HG03520 (cell line): ENCODE measurements at regions not wholly inside any gene's neighbourhood (a gene's known extent, or its start where the extent isn't known, plus 50 kb on each side); places are given as distances from the start of the nearest gene placed in this dataset.
"Not testable (repeated sequence)": the region's sequence is repeated elsewhere in the genome, so short reads cannot be mapped to it uniquely, and the experiment has no call there.

Experiments
- ATAC-seq: cut with Tn5 transposase; IDR thresholded peaks from one replicate; pipeline ENCODE4 v1.9.1; 2021; ENCODE audit warnings: mild to moderate bottlenecking, moderate library complexity; ENCODE audit not compliant: unreplicated experiment

DNA sequence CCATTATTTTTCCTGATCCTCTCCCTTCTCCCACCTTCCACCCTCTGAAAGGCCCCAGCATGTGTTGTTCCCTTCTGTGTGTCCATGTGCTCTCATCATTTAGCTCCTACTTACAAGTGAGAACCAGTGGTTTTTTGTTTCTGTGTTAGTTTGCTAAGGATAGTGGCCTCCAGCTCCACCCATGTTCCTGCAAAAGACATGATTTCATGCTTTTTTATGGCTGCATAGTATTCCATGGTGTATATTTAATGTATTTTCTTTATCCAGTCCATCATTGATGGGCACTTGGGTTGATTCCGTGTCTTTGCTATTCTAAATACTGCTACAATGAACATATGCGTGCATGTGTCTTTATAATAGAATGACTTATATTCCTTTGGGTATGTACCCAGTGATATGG, 89.4 kb upstream of the C1orf174 start:
- no peak for ATAC-seq

DNA sequence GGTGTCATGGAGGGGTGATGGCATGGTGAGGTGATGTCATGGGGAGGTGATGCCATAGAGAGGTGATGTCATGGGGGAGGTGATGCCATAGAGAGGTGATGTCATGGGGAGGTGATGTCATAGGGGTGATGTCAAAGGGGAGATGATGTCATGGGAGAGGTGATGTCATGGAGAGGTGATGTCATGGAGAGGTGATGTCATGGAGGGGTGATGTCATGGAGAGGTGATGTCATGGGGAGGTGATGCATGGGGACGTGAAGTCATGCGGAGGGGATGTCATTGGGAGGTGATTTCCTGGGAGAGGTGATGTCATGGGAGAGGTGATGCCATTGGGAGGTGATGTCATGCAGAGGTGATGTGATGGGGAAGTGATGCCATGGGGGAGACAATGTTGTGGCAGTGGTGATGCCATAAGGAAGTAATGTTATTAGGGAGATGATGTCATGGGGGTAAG, 92.1 kb upstream of the C1orf174 start:
- no peak for ATAC-seq

DNA sequence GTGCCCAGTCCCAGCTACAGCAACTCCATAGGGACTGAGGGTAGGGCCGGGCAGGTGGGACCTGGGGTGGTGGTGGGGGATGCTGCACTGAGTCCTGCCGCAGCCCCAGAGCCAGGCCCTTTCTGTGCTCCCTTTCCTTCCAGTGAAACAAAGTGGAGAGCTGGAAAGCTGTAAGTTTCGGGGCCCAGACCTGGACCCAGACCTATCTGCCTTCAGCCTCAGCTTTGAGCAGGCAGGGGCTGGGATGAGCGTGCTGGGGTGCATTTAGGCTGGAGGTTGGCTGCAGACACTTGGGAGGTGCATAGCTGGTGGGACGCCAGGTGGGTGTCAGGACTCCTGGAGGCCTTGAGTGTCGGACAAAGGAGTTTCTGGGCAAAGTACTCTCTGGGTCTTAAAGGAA, 92.7 kb upstream of the C1orf174 start:
- no peak for ATAC-seq

DNA sequence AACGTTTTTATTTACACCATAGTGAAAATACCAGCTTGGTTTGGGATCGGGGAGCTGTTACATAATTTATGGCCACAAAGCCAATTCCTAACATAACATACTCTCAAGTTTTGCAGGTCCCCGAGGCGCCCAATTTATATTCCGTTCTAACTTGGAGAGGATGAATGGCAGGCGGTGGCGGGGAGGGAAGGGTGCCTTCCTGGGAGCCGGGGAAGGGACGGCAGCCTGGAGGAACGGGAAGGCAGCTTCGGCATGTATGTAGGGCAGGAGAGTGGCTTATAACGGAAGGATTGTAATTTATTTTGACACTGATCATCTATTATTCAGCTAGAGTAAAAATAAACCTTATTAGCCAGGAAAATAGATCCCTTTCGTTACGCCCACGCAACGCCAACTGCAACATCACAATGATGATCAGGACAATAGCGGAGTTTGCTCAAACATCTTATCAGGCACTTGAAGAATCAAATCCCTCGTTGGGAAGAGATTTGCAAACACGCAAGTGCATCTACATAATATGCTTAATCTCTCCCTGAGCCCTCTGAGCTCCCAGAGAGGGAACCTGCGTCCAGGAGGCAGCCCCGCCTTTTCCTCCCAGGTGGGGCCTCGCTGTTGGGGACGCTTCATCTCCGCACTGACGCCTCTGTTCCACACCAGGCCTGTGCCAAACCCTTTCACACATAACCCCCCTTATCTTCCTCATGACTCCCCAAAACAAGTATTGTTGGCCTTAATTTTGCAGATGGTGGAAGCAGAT, 93.7 kb upstream of the C1orf174 start:
- ATAC-seq, result no peak

DNA sequence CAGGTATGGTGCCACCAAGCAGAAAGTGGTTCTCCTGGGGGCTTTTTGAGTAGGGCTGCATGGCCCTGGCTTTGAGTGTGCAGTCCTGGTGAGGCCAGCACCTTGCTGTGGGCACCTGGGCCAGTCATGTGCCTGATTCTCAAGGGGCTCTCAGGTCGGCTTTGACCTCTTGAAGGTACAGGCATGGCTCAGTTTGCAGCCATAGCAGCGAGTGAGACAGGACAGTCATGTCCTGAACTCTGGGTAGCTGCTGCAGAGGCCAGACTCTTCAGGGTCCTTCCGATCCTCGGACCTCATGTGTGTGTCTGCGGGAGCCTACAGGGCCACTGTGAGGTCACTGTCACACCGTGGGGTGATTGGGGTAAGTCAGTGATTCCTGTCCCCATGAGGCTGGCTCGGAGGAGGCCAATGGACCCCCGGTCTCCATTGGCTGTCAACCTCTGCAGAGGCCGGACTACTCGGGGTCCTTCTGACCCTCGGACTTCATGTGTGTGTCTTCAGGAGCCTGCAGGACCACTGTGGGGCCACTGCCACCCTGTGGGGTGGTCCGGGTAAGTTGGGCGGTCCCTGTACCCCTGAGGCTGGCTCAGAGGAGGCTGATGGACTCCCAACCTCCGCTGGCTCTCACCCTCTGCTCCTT, 95.2 kb upstream of the C1orf174 start:
- no peak for ATAC-seq

DNA sequence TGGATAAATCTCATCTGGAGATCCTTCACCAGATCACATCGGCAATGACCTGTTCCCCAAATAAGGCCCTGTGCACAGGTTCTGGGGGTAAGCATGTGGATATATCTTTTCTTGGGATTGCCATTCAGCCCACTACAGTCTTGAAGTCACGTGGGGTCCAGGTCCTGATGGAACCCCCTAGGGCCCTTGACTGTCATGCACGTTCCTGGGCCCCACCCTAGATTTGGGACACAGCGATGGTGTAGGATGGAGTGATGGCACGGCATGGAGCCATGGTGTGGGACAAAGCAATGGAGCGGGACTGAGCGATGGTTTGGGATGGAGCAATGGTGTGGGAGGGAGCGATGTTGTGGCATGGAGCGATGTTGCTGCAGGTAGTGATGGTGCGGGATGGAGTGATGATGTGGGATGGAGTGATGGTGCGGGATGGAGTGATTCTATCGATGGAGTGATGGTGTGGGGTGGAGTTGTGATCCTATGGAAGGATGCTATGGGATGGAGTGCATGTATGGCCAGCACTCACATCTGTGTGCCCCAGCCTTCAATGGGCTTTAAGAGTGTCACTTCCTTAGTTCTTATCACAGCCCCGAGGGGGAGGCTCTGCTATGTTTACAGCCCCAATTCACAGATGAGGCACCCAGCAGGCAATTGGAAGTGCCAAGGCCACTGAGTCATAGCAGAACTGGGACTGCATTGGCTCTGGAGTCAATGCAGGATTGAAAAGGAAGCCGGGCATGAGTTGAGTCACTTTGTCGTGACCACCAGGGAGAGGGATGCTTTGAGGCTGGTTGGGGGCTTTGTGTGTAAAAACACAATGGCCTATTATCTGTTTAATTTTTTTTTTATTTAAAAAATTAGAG, 97.0 kb upstream of the C1orf174 start:
- ATAC-seq, result no peak

DNA sequence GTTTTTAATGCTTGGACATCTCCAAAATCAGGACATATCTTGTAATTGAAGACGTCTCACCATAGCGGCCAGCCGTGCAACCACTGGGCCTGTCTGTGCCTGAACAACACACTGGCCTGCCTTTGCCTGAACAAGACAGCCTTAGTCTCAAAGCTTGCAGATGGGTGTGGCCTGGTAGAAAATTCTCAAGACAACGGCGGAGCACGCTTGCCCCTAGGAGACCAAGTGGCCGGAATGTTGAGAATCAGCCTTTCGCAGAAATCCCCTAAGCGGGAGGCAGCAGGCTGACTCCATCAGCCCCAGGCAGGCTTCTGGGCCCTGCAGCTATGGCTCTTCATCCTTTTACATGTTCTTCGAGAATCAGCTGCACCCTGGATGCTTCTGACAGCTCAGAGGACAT, 98.0 kb upstream of the C1orf174 start:
- no peak for ATAC-seq

DNA sequence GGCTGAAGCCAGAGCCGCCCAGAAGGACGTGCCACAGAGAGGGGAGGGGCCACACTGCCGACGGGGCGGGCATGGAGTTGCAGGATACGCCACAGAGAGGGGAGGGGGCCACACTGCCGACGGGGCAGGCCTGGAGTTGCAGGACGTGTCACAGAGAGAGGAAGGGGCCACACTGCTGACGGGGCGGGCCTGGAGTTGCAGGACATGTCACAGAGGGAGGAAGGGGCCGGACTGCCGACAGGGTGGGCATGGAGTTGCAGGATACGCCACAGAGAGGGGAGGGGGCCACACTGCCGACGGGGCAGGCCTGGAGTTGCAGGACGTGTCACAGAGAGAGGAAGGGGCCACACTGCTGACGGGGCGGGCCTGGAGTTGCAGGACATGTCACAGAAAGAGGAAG, 99.4 kb upstream of the C1orf174 start:
- ATAC-seq, result not testable (repeated sequence)

DNA sequence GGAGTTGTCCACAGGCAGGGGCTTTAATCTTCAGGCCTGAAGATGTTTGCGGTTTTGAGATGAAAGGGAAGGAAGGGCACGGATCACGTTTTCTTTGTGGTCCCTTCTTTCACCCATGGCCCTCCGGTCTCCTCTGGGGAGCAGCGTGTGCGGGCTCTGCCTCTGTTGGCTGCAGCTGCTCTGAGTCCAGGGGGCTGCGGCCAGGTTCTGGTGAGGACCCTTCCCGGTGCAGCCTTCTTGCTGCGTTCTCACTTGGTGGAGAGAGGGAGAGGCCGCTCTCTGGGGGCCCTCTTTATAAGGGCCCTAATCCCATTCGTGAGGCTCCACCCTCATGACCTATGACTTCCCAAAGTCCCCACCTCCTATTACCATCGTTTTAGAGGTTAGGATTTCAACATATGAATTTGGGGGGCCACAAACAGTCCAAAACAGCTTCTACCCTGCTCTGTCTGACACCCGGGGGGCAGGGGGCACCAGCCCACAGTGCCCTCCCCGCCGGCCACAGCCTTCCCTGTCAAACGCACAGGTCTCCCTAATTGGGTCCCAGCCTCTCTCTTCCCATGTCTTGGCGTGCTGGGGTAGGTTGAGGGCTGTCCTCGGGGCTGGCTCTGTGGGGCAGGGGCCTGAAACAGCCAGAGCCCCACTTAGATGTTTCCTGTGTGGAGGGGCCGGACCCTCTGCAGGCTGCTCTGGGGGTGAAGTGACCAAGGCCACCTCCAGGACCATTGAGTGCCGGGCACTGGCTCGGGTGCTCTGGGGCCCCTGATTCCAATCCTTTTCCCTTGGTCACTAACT, 100.1 kb upstream of the C1orf174 start:
- no peak for ATAC-seq

DNA sequence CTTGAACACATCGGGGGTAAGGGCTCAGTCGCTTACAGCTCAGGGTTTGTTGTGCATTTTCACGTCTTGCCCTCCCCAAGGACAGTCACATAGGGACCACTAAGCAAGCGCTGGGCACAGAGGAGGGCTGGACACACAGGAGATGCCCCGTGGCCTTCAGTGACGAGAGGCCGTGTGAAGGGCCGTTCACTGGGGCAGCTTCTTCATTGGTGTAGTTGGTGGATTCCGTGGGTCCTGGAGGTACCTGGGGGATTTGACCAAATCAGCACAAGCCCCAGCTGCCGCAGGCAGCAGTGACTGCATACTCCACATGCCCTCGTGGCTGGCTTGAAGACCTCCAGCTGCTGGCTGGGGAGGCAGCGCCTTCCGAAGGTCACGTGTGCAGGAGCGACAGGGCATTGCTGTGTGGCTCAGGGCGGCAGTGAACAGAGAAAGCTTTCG, 100.8 kb upstream of the C1orf174 start:
- no peak for ATAC-seq

DNA sequence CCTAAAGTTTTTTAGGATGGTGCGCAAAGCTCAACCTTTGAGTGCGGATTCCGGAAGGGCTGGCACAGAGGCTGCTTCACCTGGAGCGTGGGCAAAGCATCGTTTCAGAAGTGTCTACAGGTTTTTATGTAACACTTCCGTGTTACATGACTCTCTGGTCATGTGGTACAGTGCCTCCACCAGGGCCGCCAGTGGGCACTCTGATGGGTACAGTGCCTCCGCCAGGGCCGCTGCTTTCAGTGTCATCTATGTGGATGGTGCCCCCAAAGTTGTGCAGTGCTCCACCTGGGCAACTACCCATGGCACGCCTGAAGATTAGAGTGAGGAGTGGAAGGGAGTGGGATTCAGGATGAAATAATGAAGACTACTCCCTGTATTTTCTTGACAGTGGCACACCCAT, 101.4 kb upstream of the C1orf174 start:
- ATAC-seq, result no peak

DNA sequence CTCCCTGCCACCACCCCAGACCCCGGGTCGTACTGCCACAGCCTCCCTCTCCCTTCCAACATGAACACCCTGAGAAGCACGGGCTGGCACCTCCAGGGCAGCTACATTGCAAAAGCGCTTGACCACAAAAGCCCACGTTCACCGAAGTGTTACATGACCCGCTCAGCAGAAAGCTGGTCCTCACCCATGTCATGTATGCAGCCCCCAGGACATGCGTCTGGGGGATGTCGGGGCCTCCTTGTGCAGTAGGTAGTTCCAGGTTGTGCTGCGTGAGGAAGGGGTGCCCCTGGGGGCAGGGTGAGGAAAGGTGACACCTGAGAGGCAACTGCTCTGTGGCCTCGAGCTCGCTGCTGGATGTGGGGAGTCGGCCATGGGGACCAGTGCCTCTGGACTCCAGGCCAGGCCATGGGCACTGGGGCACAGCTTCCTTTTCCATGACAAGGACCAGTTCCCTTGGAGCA, 102.0 kb upstream of the C1orf174 start:
- no peak for ATAC-seq

DNA sequence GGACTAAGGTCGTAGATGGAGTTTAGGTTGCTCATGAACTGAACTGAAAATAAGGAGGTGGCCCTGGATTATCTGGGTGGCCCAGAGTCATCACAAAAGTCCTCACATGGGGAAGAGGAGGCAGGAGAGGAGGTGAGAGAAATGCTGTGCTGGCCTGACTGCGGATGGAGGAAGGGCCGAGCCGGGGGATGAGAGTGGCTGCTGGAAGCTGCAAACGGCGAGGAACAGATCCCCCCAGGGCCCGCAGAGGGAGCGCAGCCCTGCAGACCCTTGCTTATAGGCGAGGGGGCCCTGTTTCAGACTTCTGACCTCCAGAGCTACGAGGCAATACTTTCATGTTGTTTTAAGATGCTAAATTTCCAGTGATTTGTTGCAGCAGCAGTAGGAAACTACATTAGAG, 102.7 kb upstream of the C1orf174 start:
- no peak for ATAC-seq

DNA sequence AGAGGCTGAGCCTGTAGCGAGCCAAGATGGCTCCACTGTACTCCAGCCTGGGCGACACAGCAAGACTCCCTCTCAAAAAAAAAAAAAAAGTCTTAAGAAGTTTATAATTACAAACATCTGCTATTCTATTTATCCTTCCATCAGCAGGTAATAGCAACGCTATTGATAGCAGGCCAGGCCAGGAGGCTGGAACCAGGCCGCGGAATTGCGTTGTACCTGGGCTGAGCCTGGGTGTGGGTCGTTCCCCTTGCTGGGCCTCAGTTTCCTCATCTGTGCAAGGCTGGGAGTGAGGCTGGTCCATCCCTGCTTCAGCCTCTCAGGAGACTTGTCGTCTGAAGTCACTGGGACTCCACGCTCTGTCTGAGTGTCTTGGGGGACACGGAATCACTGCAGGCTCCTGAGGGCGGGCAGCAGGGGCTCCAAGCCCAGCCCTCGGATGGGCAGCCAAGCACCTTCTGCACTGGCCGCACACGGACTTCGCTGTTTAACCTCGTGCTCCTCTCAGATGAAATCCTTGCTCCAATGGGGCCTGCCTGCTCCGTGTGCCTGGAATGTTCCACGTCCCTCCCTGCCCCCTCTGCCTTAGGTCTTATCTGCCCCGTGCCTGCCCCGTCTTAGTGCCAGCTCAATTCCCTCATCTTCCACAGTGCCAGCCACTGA, 103.9 kb upstream of the C1orf174 start:
- ATAC-seq, result no peak

DNA sequence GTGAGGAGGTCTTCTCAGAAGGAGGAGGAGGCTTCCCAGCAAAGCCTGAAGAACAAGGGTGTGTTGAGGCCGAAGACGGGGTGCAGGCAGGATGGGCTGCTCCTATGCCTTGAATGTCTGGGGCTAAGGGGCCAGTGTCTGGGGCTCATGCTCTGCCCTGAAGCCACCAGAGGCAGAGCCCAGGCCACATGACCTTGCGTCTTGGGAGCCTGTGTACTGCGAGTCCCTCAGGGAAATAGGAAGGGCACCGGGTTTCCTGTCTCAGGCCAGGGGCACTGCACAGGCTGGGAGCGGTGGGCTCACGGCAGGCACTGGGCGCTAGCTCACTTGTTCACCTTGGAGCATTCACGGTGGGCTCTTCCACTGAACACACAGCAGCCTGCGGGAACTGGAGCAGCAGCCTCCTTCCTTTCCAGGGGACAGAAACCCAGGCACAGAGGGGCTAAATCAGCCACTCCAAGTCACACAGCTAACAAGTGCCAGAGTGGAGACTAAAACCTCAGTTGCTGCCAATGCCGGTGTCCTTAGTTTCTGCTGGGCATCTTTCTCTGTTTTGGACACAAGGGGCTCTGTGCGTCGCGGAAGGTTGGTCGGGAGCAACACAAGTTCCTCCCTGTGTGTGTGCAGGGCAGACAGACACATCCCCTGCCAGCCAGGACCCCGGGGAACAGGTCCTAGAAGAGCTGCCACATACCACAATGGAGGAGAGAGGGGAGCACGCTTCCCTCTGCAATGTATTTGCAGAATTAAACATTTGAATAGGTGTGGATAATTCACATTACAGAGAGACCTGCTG, 104.8 kb upstream of the C1orf174 start:
- ATAC-seq, result no peak

DNA sequence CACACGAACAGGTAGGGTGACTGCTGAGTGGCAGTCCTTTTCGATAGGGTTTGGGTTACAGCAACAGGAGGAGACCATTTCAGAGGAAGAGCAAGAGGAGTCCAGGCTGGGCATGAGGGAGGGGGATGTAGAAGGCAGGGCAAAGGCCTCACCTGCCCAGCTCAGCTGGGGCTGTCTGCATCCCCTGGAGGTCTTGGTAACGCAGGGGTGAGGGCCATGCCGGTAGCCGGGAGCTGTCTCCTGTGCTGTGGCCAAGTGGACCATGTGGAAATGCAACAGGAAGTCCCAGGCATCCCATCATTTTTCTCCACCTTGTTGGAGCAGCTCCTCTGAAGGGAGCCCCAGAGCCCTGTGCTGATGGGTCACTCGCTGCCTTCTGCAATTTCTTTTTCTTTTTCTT, 105.4 kb upstream of the C1orf174 start:
- ATAC-seq, result no peak

DNA sequence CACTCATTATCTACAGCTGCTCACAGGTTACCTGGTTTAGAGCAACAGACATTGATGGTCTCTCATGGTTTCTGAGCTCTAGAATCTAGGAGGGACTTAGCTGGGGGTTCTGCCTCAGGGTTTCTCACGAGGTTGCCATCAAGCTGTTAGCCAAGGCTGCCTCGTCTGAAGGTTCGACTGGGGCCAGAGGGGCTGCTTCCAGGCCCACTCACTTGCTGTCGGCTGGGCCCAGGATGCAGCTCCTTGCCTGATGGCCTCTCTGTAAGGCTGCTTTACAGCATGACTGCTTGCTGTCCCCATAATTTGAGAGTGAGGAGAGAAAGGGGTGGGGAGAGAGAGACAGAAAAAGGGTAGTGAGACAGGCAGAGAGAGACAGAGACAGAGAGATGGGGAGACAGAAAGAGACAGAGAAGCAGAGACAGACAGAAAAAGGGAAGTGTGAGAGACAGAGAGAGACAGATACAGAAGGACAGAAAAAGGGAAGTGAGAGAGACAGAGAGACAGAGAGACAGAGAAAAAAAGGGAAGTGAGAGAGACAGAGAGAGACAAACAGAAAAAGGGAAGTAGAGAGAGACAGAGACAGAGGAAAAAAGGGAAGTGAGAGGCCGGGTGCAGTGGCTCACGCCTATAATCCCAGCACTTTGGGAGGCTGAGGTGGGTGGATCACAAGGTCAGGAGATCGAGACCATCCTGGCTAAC, 106.8 kb upstream of the C1orf174 start:
- ATAC-seq, result no peak

DNA sequence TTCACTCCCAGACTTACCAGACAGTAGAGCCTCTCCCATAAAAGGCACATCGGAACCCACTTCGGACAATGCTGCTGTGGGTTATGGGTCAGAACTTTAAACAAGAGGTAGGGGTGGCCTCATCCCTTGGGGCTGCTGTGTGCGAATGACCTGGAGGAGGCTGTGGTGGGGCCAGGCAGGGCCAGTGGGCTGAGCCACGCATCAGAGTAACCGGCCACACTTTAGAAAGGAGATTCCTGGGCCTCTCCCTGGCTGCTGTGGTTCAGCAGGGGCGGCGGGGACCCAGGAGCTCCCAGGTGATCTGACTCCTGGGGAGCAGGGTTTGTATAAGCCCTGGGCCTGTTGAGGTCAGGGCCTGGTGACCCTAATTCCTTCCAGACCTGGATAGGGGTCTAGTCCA, 110.2 kb upstream of the C1orf174 start:
- no peak for ATAC-seq
